ENCODE measurements at regions not wholly inside any gene's neighbourhood (a gene's known extent, or its start where the extent isn't known, plus 50 kb on each side); places are given as distances from the start of the nearest gene placed in this dataset.

GRCh38 chr7:22559829-22560489 lies 60.0 kb upstream of the STEAP1B start:
- DNase-seq, result peak; percentile 68

- DNase-seq, result no peak
These were observed 57.2 kb upstream of the STEAP1B start for GRCh38 chr7:22557167-22557566.

- no peak for DNase-seq
These were observed 55.5 kb upstream of the STEAP1B start for GRCh38 chr7:22555476-22555875.

GRCh38 chr7:22554184-22554583 lies 54.2 kb upstream of the STEAP1B start:
- DNase-seq, result no peak

GRCh38 chr7:22551768-22552513 lies 52.0 kb upstream of the STEAP1B start:
- DNase-seq, result no peak

- no peak for DNase-seq
These were observed 50.6 kb upstream of the STEAP1B start for GRCh38 chr7:22550514-22551030.

- DNase-seq, result peak; percentile 49
These were observed 49.9 kb upstream of the STEAP1B start for GRCh38 chr7:22549667-22550513.
